Gastrocnemius medialis (tissue), 4 donors: ENCODE measurements at regions not wholly inside any gene's neighbourhood (a gene's known extent, or its start where the extent isn't known, plus 50 kb on each side); places are given as distances from the start of the nearest gene placed in this dataset.

Source experiments
- POLR2A ChIP-seq, 2 donors: fragments of 450-650 bp; IDR thresholded peaks; one replicate each; pipeline ENCODE4 v1.6.1; 2017; ENCODE audit warnings: antibody characterized with exemption in 2 of 2, mild to moderate bottlenecking in 2 of 2, moderate library complexity in 2 of 2
- TF ChIP-seq, protein P1 (sequence below), 5 experiments: fragments of 450-650 bp in 3 of 5; fragments of 200-600 bp in 2 of 5; sonication (generic) in 2 of 5; IDR thresholded peaks in 4 of 5; conservative IDR thresholded peaks in 1 of 5; 1 replicate in 4 of 5; 2 replicates in 1 of 5; pipeline ENCODE4 v1.5.1; 2016 to 2019; ENCODE audit warnings: antibody characterized with exemption in 5 of 5, mild to moderate bottlenecking in 3 of 5, moderate library complexity in 3 of 5

DNA sequence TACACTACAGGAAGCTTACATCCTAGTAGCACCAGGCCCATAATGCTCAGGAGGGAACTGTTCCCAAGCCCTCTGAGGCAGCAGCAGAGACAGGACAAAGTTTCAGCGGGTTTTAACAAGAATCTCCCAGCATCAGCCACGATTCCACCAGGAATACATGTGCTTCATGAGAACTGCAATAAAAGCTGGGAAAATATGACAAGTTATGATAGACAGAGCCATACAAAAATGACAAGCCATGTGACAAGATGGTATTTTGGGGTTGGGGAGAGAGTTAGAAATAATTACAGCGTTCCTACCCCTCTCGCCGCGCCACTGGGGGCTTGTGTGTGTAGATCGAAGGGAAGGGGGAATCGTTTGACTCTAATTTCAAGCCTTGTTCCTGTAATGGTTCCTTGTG, 112.7 kb upstream of the CTBP2 start:
- TF ChIP-seq, protein P1, sequence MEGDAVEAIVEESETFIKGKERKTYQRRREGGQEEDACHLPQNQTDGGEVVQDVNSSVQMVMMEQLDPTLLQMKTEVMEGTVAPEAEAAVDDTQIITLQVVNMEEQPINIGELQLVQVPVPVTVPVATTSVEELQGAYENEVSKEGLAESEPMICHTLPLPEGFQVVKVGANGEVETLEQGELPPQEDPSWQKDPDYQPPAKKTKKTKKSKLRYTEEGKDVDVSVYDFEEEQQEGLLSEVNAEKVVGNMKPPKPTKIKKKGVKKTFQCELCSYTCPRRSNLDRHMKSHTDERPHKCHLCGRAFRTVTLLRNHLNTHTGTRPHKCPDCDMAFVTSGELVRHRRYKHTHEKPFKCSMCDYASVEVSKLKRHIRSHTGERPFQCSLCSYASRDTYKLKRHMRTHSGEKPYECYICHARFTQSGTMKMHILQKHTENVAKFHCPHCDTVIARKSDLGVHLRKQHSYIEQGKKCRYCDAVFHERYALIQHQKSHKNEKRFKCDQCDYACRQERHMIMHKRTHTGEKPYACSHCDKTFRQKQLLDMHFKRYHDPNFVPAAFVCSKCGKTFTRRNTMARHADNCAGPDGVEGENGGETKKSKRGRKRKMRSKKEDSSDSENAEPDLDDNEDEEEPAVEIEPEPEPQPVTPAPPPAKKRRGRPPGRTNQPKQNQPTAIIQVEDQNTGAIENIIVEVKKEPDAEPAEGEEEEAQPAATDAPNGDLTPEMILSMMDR (IDR thresholded peaks at IDR 0.05 in 4 of 5, conservative IDR thresholded peaks at IDR 0.05 in 1 of 5): no peak
- no peak for TF ChIP-seq POLR2A (IDR thresholded peaks at IDR 0.05)
